ENCODE measurements at regions not wholly inside any gene's neighbourhood (a gene's known extent, or its start where the extent isn't known, plus 50 kb on each side); places are given as distances from the start of the nearest gene placed in this dataset.

DNA sequence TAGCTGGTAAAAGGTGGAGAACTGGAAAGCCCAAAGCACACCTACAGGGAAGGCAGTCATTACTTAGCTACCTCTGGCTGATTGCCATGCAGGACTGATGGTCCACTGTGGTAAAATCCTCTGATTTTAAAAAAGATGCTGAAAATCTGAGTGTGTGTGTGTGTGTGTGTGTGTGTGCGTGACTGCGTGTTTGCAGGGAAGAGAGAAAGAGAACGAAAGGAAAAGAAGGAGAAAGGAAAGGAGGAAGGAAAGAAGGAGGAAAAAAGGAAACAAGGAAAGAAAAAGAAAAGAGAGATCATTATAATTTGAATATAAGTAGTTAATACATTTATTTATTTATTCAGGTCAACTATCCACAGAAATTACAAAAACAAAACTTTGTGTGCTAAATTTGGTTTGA, 488.7 kb upstream of the KCNMB2 start:
- DNase-seq (ENCODE audit: low spot score): no peak
- TF ChIP-seq, protein P1, sequence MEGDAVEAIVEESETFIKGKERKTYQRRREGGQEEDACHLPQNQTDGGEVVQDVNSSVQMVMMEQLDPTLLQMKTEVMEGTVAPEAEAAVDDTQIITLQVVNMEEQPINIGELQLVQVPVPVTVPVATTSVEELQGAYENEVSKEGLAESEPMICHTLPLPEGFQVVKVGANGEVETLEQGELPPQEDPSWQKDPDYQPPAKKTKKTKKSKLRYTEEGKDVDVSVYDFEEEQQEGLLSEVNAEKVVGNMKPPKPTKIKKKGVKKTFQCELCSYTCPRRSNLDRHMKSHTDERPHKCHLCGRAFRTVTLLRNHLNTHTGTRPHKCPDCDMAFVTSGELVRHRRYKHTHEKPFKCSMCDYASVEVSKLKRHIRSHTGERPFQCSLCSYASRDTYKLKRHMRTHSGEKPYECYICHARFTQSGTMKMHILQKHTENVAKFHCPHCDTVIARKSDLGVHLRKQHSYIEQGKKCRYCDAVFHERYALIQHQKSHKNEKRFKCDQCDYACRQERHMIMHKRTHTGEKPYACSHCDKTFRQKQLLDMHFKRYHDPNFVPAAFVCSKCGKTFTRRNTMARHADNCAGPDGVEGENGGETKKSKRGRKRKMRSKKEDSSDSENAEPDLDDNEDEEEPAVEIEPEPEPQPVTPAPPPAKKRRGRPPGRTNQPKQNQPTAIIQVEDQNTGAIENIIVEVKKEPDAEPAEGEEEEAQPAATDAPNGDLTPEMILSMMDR (IDR thresholded peaks at IDR 0.05; ENCODE audit: extremely low read depth, missing control alignments): no peak

DNA sequence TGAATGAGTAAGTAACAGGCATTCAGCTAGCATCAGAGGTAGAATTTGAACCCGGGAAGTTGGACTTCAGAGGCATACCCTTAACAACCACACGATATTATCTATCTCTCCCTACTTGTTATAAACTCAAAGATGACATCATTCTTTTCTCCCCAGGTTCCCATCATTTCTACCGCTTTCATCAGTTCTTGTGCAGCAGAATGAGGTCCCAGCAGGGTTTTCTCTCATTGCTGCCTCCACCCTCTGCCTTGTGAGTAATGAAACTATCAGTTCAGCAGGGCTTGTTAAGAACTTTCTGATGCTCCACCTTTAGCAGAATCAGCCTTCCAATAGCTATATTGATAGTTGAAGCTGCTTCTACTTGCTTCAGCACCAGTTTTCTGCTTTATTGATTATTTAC, 487.5 kb upstream of the KCNMB2 start:
- no peak for DNase-seq (ENCODE audit: low spot score)
- TF ChIP-seq, protein P1 (IDR thresholded peaks at IDR 0.05; ENCODE audit: extremely low read depth, missing control alignments): no peak

DNA sequence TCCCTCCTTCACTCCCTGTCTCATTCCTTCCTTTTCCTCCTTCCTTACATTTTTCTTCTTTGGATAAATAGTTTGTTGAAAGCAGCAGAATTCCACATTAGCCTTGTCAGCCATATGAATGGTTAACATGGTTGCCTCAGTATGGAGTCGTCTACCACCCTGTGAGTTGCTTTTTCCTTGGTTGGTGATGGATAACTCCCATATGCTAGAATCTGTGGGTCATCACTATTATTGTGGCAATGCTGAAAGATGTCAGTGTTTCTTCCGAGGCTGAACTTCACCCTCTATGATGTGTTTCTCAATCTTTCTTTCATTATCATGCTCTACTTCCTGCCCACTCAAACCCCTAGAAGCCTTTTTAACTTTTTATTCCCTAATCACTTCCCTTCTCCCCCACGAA, 481.8 kb upstream of the KCNMB2 start:
- no peak for DNase-seq (ENCODE audit: low spot score)
- TF ChIP-seq, protein P1 (IDR thresholded peaks at IDR 0.05; ENCODE audit: extremely low read depth, missing control alignments): no peak

DNA sequence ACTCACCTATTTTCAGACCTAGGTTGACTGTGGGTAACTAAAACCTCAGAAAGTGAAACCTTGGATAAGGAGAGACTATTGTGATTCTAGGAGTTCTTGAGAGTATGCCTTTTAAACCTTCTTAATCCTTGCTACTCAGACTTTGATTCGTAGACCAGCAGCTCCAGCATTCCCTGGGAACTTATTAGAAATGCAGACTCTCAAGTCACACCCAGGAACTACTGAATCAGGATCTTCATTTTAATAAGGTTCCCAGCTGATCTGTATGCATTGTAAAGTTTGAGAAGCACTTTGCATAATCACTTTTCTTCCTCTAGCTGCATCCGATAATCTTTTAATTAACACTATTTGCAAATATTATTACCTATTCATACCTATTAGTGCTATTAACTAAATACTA, 480.3 kb upstream of the KCNMB2 start:
- DNase-seq (ENCODE audit: low spot score): no peak

DNA sequence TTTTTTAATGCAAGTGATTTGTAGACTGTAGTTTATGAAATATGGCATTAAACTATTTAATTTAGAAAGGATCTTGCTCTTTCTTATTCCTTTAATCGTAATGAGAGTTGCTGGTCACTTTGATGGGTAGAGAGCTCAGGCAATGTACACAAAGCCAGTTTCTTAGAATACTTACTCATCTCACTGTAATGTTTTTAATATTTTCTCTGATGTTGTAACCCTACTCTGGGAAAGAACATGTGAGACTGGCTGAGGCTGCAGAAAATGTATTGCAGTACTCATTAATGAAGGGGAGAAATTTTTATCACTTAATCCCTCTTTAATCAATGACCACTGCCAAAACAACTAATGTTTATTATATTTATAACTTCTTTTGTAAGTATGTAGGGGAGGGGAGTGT, 479.4 kb upstream of the KCNMB2 start:
- TF ChIP-seq, protein P1 (IDR thresholded peaks at IDR 0.05; ENCODE audit: extremely low read depth, missing control alignments): no peak
- DNase-seq (ENCODE audit: low spot score): no peak

More for the DNA sequence above, 480.3 kb upstream of the KCNMB2 start:
- TF ChIP-seq, protein P1 (IDR thresholded peaks at IDR 0.05; ENCODE audit: extremely low read depth, missing control alignments): no peak

DNA sequence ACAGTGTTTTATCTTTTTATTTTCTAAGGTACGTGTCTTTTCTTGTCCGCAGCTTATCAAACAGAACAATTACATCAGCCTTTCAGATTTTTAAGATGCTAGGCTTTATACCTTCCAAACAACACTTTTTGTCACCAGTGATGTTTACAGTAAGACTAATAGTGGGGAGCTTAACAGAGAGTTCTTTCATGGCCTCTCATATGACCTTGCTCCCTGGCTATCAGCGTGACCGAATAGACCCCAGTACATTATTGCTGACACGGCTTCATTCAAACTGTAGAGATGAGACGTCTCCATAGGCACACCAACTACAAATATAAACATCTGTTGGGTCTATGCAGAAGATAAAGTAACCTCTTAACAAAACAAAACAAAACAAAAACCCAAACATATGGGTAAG, 477.6 kb upstream of the KCNMB2 start:
- DNase-seq (ENCODE audit: low spot score): no peak
- TF ChIP-seq, protein P1 (IDR thresholded peaks at IDR 0.05; ENCODE audit: extremely low read depth, missing control alignments): no peak

DNA sequence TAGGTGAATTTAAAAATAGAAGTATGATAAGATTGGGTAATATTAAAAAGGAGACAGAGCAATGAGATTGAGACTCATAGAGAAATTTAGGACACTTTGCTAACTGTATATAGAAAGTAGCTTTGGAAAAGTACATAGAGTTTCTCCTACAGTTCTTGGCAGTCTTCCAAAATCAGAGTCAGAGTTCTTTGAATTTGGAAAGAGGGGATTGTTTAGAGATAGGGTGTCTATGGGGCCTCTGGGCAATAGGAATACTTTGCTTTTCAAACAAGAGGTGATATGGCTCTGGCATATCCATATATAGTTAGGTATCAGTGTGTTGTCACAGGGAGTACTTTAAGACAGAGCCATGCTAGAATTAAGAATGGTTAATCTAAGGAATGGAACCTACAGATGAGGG, 477.1 kb upstream of the KCNMB2 start:
- TF ChIP-seq, protein P1 (IDR thresholded peaks at IDR 0.05; ENCODE audit: extremely low read depth, missing control alignments): no peak
- no peak for DNase-seq (ENCODE audit: low spot score)
